ENCODE measurements at regions not wholly inside any gene's neighbourhood (a gene's known extent, or its start where the extent isn't known, plus 50 kb on each side); places are given as distances from the start of the nearest gene placed in this dataset.

DNA sequence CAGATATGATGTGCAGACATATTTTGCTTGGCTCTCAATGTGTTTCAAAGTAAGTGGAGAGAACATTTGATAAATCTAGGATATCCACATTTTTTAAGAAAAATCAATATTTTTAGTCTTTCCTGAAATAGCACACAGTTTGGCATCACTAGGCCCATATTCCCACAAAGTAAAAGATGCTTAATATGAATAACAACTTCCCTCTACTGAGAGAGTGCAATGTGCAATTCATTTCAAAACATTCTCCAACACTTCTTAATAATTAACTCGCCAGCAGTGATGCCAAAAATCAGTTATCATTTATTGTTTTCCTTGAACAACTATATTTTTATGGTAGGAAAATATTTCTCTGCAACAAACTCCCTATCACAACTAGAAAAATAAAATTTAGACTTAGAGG, 800.2 kb upstream of the MBL2 start:
- Histone ChIP-seq H3K4me1 (no peaks in the 10 kb centered on the region), H3K4me3 (replicated peaks in 1 of 3) (no peak overlapping the region), H3K27me3 (no peaks in the 10 kb centered on the region), H3K36me3 (no peaks in the 10 kb centered on the region), H3K27ac (no peak overlapping the region), H3K9me3 (no peaks in the 10 kb centered on the region)
- 80 to 82% methylated on average over 1 of the region's 1 CpG for WGBS, 2 donors
- intact Hi-C loops (cut with DNase I) = no loop called here
- TF ChIP-seq, protein P1, sequence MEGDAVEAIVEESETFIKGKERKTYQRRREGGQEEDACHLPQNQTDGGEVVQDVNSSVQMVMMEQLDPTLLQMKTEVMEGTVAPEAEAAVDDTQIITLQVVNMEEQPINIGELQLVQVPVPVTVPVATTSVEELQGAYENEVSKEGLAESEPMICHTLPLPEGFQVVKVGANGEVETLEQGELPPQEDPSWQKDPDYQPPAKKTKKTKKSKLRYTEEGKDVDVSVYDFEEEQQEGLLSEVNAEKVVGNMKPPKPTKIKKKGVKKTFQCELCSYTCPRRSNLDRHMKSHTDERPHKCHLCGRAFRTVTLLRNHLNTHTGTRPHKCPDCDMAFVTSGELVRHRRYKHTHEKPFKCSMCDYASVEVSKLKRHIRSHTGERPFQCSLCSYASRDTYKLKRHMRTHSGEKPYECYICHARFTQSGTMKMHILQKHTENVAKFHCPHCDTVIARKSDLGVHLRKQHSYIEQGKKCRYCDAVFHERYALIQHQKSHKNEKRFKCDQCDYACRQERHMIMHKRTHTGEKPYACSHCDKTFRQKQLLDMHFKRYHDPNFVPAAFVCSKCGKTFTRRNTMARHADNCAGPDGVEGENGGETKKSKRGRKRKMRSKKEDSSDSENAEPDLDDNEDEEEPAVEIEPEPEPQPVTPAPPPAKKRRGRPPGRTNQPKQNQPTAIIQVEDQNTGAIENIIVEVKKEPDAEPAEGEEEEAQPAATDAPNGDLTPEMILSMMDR (IDR thresholded peaks at IDR 0.05) = no peak
- TF ChIP-seq POLR2A (IDR thresholded peaks at IDR 0.05) = no peak
- DNase-seq = no peak

DNA sequence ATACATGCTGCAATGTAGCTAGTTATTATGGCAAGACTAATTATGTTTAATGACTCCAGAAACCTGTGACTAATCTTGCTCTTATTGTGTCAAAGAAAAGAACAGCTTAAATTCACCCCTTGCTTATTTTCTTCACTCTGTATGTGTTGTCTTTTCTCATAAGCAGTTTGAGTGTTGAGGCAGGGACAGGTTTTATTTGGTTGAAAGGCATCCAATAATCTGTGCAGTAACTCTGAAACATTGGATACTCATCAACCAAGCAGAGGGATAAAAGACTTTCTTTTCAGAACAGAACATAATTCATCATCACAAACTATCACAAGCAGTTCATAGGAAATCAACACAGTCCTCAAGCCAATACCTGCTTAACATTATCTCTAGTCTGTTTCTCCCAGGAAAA, 797.6 kb upstream of the MBL2 start:
- intact Hi-C loops (cut with DNase I) = no loop called here
- H3K27me3 ChIP-seq = no peaks in the 10 kb centered on the region
- DNase-seq = no peak
- H3K4me1 ChIP-seq = no peaks in the 10 kb centered on the region
- H3K9me3 ChIP-seq = no peaks in the 10 kb centered on the region
- H3K27ac ChIP-seq = no peak overlapping the region
- H3K36me3 ChIP-seq = no peaks in the 10 kb centered on the region
- no peak for TF ChIP-seq POLR2A (IDR thresholded peaks at IDR 0.05)
- TF ChIP-seq, protein P1 (IDR thresholded peaks at IDR 0.05) = no peak
- no peak overlapping the region for H3K4me3 ChIP-seq (replicated peaks in 1 of 3)

DNA sequence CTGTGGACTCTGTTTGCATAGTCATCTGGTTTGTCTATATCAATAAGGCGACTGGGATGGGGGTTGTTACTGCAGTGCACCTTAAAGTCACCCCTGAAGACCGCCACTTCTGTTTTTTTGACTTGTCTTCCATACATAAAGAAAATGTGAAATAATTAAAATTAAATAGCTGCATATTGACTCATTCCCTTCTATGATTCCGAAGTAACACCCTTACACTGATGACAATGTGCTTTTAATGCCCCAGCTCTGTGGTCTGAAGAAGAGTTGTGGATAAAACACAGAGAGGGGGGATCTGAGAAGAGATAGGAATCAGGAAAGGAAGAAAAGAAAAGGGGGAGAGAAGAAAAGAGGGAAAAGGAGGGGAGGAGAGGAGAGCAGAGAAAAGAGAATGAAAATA, 796.9 kb upstream of the MBL2 start:
- no peak overlapping the region for H3K4me3 ChIP-seq (replicated peaks in 1 of 3)
- no peaks in the 10 kb centered on the region for H3K9me3 ChIP-seq
- TF ChIP-seq, protein P1 (IDR thresholded peaks at IDR 0.05) = no peak
- no peak for TF ChIP-seq POLR2A (IDR thresholded peaks at IDR 0.05)
- intact Hi-C loops (cut with DNase I) = no loop called here
- no peaks in the 10 kb centered on the region for H3K4me1 ChIP-seq
- no peak overlapping the region for H3K27ac ChIP-seq
- H3K27me3 ChIP-seq = no peaks in the 10 kb centered on the region
- WGBS, 2 donors = 57 to 92% methylated on average over 3 of the region's 3 CpGs
- DNase-seq = no peak
- H3K36me3 ChIP-seq = no peaks in the 10 kb centered on the region

DNA sequence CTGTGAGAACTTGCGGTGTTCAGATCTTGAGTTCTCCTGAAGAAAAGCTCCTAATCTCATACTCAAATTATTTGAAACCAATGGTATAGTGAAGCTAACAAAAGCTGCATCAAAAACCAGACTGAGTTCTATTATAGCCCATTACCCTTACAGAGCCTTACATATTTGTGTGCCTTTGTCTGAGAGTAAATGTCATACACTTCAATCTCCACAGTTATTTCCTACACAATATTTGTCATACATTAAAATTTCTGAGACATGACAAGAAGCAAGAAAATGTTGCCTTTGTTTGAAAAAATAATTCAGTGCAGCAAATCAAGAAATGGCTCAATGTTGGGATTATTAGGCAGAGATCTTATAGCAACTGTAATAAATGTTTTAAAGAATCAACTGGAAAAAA, 776.1 kb upstream of the MBL2 start:
- no peaks in the 10 kb centered on the region for H3K4me1 ChIP-seq
- no peaks in the 10 kb centered on the region for H3K27me3 ChIP-seq
- TF ChIP-seq, protein P1 (IDR thresholded peaks at IDR 0.05) = no peak
- no peak for TF ChIP-seq POLR2A (IDR thresholded peaks at IDR 0.05)
- no peak overlapping the region for H3K27ac ChIP-seq
- intact Hi-C loops (cut with DNase I) = no loop called here
- WGBS, 2 donors = 91% methylated on average over 1 of the region's 1 CpG
- no peak for DNase-seq
- no peak overlapping the region for H3K4me3 ChIP-seq (replicated peaks in 1 of 3)
- no peaks in the 10 kb centered on the region for H3K9me3 ChIP-seq
- H3K36me3 ChIP-seq = no peaks in the 10 kb centered on the region

DNA sequence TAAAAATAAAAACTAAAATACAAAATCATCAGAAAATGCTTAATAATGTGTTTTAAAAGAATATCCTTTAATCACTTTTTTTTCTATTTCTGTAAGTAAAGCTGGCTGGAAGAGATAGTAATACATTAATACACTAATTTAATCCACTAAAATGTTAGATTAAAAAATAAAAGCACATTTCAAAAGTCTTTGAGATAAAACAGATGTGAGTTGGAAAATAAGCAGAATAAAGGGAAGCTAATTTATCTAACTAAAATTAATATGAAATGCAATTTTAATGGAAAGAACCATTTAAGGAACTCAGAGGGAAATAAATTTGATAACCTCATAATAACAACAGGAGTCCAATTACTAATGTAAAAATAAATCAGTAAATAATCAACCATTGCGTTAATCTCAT, 774.8 kb upstream of the MBL2 start:
- DNase-seq = no peak
- 89 to 91% methylated on average over 1 of the region's 1 CpG for WGBS, 2 donors
- no peaks in the 10 kb centered on the region for H3K36me3 ChIP-seq

More for the DNA sequence above, 774.8 kb upstream of the MBL2 start:
- Histone ChIP-seq H3K4me1 (no peaks in the 10 kb centered on the region), H3K27me3 (no peaks in the 10 kb centered on the region), H3K27ac (no peak overlapping the region), H3K4me3 (replicated peaks in 1 of 3) (no peak overlapping the region), H3K9me3 (no peaks in the 10 kb centered on the region)
- intact Hi-C loops (cut with DNase I) = no loop called here
- TF ChIP-seq POLR2A (IDR thresholded peaks at IDR 0.05) = no peak
- TF ChIP-seq, protein P1 (IDR thresholded peaks at IDR 0.05) = no peak

Measured in thyroid gland (tissue), 4 donors.